Effector CD8-positive, alpha-beta T cell (primary cell): ENCODE measurements at regions not wholly inside any gene's neighbourhood (a gene's known extent, or its start where the extent isn't known, plus 50 kb on each side); places are given as distances from the start of the nearest gene placed in this dataset.
A peak's percentile ranks its signal among the peaks of the same experiment; 100 is the strongest.

Experiments used
- DNase-seq: peaks from one replicate; lab custom pipeline; 2025; lab: John Stamatoyannopoulos, UW

GRCh38 chr5:167696558-167697314, 594.7 kb upstream of the WWC1 start:
- no peak for DNase-seq

GRCh38 chr5:167699432-167699831, 592.0 kb upstream of the WWC1 start:
- no peak for DNase-seq

- no peak for DNase-seq
Measured at GRCh38 chr5:167701051-167701450, 590.4 kb upstream of the WWC1 start.

- no peak for DNase-seq
Measured at GRCh38 chr5:167702014-167702413, 589.4 kb upstream of the WWC1 start.

- DNase-seq = no peak
Measured at GRCh38 chr5:167708449-167708848, 583.0 kb upstream of the WWC1 start.

- no peak for DNase-seq
Measured at GRCh38 chr5:167709625-167710024, 581.8 kb upstream of the WWC1 start.

- DNase-seq = no peak
Measured at GRCh38 chr5:167710444-167711073, 580.9 kb upstream of the WWC1 start.

- DNase-seq = no peak
Measured at GRCh38 chr5:167712986-167713585, 578.4 kb upstream of the WWC1 start.

GRCh38 chr5:167713896-167714295, 577.5 kb upstream of the WWC1 start:
- DNase-seq = no peak

- no peak for DNase-seq
Measured at GRCh38 chr5:167716126-167716775, 575.2 kb upstream of the WWC1 start.

- DNase-seq = no peak
Measured at GRCh38 chr5:167720259-167720658, 571.2 kb upstream of the WWC1 start.

GRCh38 chr5:167720676-167721260, 570.7 kb upstream of the WWC1 start:
- DNase-seq = no peak

GRCh38 chr5:167721926-167722440, 569.5 kb upstream of the WWC1 start:
- no peak for DNase-seq

GRCh38 chr5:167723254-167723871, 568.1 kb upstream of the WWC1 start:
- DNase-seq = peak; percentile 10

GRCh38 chr5:167725264-167725663, 566.2 kb upstream of the WWC1 start:
- DNase-seq = no peak

GRCh38 chr5:167725741-167726140, 565.7 kb upstream of the WWC1 start:
- no peak for DNase-seq

GRCh38 chr5:167726642-167727041, 564.8 kb upstream of the WWC1 start:
- DNase-seq = no peak

GRCh38 chr5:167730121-167730520, 561.3 kb upstream of the WWC1 start:
- no peak for DNase-seq

GRCh38 chr5:167730656-167731055, 560.8 kb upstream of the WWC1 start:
- DNase-seq = no peak

- no peak for DNase-seq
Measured at GRCh38 chr5:167731951-167732350, 559.5 kb upstream of the WWC1 start.

- DNase-seq = no peak
Measured at GRCh38 chr5:167732499-167732898, 558.9 kb upstream of the WWC1 start.

GRCh38 chr5:167736992-167737391, 554.5 kb upstream of the WWC1 start:
- DNase-seq = no peak
